Osteoblast (primary cell): ENCODE measurements at regions not wholly inside any gene's neighbourhood (a gene's known extent, or its start where the extent isn't known, plus 50 kb on each side); places are given as distances from the start of the nearest gene placed in this dataset.

Experiments
- DNase-seq: peaks from one replicate; pipeline ENCODE4 v3.0.0; 2011; ENCODE audit warnings: low spot score, mixed read lengths; ENCODE audit not compliant: insufficient read length; ENCODE audit errors: missing footprints
- H2AFZ ChIP-seq: 2 replicates; pipeline ENCODE4 v1.6.0; 2011; ENCODE audit warnings: mild to moderate bottlenecking, low read length
- H3K27ac ChIP-seq: 2 replicates; pipeline ENCODE4 v1.5.1; 2011; ENCODE audit warnings: mild to moderate bottlenecking, low read depth, low read length, moderate library complexity
- H3K27me3 ChIP-seq: 2 replicates; pipeline ENCODE4 v1.6.0; 2012; ENCODE audit warnings: mild to moderate bottlenecking, control low read depth, inconsistent platforms, low read length, moderate library complexity; ENCODE audit not compliant: insufficient read depth
- H3K36me3 ChIP-seq: 2 replicates; pipeline ENCODE4 v1.5.1; 2011; ENCODE audit warnings: mild to moderate bottlenecking, low read length, control low read depth, moderate library complexity; ENCODE audit not compliant: insufficient read depth
- H3K4me1 ChIP-seq: 2 replicates; pipeline ENCODE4 v1.5.1; 2011; ENCODE audit warnings: mild to moderate bottlenecking, low read length, control low read depth, moderate library complexity; ENCODE audit not compliant: insufficient read depth
- H3K4me2 ChIP-seq: 2 replicates; pipeline ENCODE4 v1.6.0; 2011; ENCODE audit warnings: mild to moderate bottlenecking, low read length; ENCODE audit not compliant: insufficient read depth
- H3K4me3 ChIP-seq: fragments of 200-600 bp; sonication (generic); 3 replicates; pipeline ENCODE4 v1.5.1; 2012; ENCODE audit warnings: mild to moderate bottlenecking, low read length, inconsistent platforms; ENCODE audit not compliant: insufficient read depth
- H3K79me2 ChIP-seq: 2 replicates; pipeline ENCODE4 v1.6.0; 2012; ENCODE audit warnings: mild to moderate bottlenecking, low read length, control low read depth, inconsistent platforms; ENCODE audit not compliant: insufficient read depth
- H3K9me3 ChIP-seq: 2 replicates; pipeline ENCODE4 v1.5.1; 2011; ENCODE audit warnings: low read depth, low read length, control low read depth
- H4K20me1 ChIP-seq: 2 replicates; pipeline ENCODE4 v1.6.0; 2012; ENCODE audit warnings: mild to moderate bottlenecking, low read length, control low read depth; ENCODE audit not compliant: insufficient read depth
- TF ChIP-seq, protein P1 (sequence below): IDR thresholded peaks from 2 replicates; pipeline ENCODE4 v1.5.1; 2011; ENCODE audit warnings: mild to moderate bottlenecking, low read depth, low read length, moderate library complexity; ENCODE audit errors: extremely low read depth

DNA sequence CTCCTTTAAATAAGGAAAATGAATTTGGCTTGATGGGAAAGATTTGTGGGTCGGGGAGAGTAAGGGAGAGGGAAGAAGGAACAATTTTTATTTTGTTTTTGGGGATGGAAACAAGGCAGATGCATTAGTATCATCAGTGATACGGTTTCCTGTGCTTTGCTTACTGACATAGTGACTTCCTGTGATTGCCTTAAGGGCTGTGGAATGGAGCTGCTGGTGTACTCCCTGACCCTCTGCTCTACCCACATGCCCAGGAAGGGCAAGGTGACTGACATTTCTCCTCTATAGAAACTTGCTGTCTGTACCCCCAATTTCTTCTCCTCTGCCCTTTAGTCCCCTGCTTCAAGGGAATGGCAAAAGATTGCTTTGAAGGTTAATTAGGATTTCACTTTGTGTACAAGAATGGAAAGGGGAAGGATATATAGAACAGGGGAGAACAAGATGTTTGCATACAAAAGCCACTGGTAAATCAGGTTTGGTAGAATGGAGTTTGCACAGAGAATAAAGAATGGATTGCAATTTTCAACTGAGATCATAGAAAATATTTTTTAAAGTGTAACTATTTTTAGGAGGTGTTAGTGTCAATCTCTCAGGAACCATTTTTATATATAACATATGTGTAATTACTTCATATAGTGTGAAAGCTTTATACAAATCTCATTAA lies 129.0 kb upstream of the AGR3 start:
- H3K27me3 ChIP-seq, result no peaks in the 10 kb centered on the region
- TF ChIP-seq, protein P1, sequence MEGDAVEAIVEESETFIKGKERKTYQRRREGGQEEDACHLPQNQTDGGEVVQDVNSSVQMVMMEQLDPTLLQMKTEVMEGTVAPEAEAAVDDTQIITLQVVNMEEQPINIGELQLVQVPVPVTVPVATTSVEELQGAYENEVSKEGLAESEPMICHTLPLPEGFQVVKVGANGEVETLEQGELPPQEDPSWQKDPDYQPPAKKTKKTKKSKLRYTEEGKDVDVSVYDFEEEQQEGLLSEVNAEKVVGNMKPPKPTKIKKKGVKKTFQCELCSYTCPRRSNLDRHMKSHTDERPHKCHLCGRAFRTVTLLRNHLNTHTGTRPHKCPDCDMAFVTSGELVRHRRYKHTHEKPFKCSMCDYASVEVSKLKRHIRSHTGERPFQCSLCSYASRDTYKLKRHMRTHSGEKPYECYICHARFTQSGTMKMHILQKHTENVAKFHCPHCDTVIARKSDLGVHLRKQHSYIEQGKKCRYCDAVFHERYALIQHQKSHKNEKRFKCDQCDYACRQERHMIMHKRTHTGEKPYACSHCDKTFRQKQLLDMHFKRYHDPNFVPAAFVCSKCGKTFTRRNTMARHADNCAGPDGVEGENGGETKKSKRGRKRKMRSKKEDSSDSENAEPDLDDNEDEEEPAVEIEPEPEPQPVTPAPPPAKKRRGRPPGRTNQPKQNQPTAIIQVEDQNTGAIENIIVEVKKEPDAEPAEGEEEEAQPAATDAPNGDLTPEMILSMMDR, result no peak
- DNase-seq, result peak; percentile 11
- no peaks in the 10 kb centered on the region for H4K20me1 ChIP-seq
- H3K4me1 ChIP-seq, result peaks cover 20% of the 10 kb centered on the region
- H3K4me3 ChIP-seq, result no peak overlapping the region
- H3K4me2 ChIP-seq, result no peak overlapping the region
- H3K79me2 ChIP-seq, result no peaks in the 10 kb centered on the region
- no peaks in the 10 kb centered on the region for H3K36me3 ChIP-seq
- H3K27ac ChIP-seq, result no peak overlapping the region
- H2AFZ ChIP-seq, result no peak overlapping the region
- H3K9me3 ChIP-seq, result no peaks in the 10 kb centered on the region

DNA sequence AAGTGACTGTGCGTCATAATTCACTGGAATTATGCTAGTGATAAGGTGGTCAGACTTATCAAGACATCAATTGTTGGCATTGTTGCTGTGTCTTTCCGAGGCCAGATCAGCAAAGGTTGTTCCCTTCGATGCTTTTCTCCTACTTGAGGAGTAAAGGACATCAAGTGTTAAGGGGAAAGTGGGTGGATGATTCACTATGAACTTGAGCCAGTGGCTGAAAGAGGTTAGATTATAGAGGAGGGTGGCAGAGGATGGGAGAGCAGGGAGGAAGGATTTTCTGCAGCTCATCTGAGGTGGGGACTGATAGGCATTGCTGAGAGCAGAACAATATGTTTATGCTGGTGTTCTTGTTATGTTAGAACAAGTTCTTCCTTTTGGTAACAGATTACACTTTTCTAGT lies 131.4 kb upstream of the AGR3 start:
- H3K4me3 ChIP-seq, result no peak overlapping the region
- H3K4me2 ChIP-seq, result no peak overlapping the region
- H3K27ac ChIP-seq, result peak overlapping the region; percentile 3
- H3K4me1 ChIP-seq, result peaks cover 28% of the 10 kb centered on the region
- no peaks in the 10 kb centered on the region for H4K20me1 ChIP-seq
- H3K27me3 ChIP-seq, result no peaks in the 10 kb centered on the region
- no peaks in the 10 kb centered on the region for H3K9me3 ChIP-seq
- TF ChIP-seq, protein P1, result no peak
- H3K79me2 ChIP-seq, result no peaks in the 10 kb centered on the region
- peak overlapping the region; percentile 52 for H2AFZ ChIP-seq
- DNase-seq, result peak; percentile 30
- no peaks in the 10 kb centered on the region for H3K36me3 ChIP-seq

DNA sequence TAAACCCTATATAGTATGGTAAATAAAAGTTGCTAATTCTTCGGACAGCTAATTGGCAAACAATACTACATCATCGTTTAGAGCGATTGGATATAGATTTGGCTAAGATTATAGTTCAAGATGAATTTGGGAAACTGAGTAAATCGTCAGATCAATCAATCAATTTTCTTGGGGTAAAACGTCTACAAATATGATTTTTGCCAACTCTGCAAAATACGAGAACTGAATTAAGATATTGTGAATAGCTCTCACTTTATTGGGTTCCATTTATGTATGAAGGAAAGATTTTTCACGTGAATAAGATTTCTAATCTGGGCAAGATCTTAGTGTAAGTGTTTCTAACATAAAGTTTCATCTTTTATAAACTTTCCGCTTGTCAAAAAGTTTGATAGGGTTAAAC lies 132.9 kb upstream of the AGR3 start:
- TF ChIP-seq, protein P1, result no peak
- no peaks in the 10 kb centered on the region for H3K9me3 ChIP-seq
- peak overlapping the region; percentile 71 for H3K27ac ChIP-seq
- no peak overlapping the region for H2AFZ ChIP-seq
- H3K79me2 ChIP-seq, result no peaks in the 10 kb centered on the region
- no peak overlapping the region for H3K4me2 ChIP-seq
- H4K20me1 ChIP-seq, result no peaks in the 10 kb centered on the region
- no peak for DNase-seq
- H3K4me3 ChIP-seq, result no peak overlapping the region
- H3K36me3 ChIP-seq, result no peaks in the 10 kb centered on the region
- H3K27me3 ChIP-seq, result no peaks in the 10 kb centered on the region
- peaks cover 28% of the 10 kb centered on the region for H3K4me1 ChIP-seq

DNA sequence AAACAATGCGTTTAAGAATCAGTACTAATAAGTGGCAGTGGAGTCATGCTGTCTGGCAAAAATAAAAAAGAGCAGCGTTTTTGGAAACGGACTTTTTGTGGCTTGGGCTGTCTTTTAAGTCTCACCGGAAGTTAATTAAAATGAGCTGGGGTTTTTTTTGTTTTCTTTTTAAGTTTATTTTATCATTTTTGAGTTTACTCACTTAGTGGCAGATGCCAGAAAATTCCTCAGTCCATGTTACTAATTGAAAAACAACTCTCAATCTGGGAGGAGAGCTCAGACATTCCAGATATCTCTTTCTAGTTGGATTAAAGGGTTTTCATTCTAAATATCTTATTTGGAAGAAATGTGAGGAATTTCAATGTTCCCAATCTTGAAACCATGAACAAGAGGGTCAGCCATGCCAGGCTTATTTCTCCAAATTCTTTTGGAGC lies 133.8 kb upstream of the AGR3 start:
- Histone ChIP-seq H3K36me3 (no peaks in the 10 kb centered on the region), H3K4me3 (no peak overlapping the region), H3K27me3 (no peaks in the 10 kb centered on the region), H4K20me1 (no peaks in the 10 kb centered on the region), H3K79me2 (no peaks in the 10 kb centered on the region), H3K4me1 (peaks cover 28% of the 10 kb centered on the region), H3K4me2 (peak overlapping the region; percentile 31), H3K27ac (peak overlapping the region; percentile 71), H2AFZ (peak overlapping the region; percentile 33), H3K9me3 (no peaks in the 10 kb centered on the region)
- TF ChIP-seq, protein P1, result no peak
- DNase-seq, result peak; percentile 2
